ENCODE measurements at regions not wholly inside any gene's neighbourhood (a gene's known extent, or its start where the extent isn't known, plus 50 kb on each side); places are given as distances from the start of the nearest gene placed in this dataset.
A peak's percentile ranks its signal among the peaks of the same experiment; 100 is the strongest.

- Histone ChIP-seq H3K9ac (ENCODE audit: low read depth in 1 of 2, low read length in 2 of 2) (no peak overlapping the region), H3K9me3 (ENCODE audit: control insufficient read depth in 1 of 2, low read length in 2 of 2) (no peaks in the 10 kb centered on the region), H3K36me3 (ENCODE audit: control insufficient read depth in 1 of 2, insufficient read depth in 2 of 2, low read length in 2 of 2) (peaks cover 6 to 56% of the 10 kb centered on the region in 2 donors), H3K4me3 (ENCODE audit: low read depth in 1 of 2, low read length in 2 of 2) (no peak overlapping the region), H3K4me1 (ENCODE audit: control insufficient read depth in 1 of 2, insufficient read depth in 2 of 2, low read length in 2 of 2) (peaks cover 14 to 15% of the 10 kb centered on the region in 2 donors), H3K27ac (ENCODE audit: low read depth, low read length) (no peak overlapping the region), H3K27me3 (ENCODE audit: control insufficient read depth in 1 of 2, insufficient read depth in 2 of 2, low read length in 2 of 2) (no peaks in the 10 kb centered on the region)
These were observed 141.0 kb downstream of the CRYBB2 start for GRCh38 chr22:25360411-25360810.

GRCh38 chr22:25360891-25361645 is 141.6 kb downstream of the CRYBB2 start:
- no peaks in the 10 kb centered on the region for H3K9me3 ChIP-seq (ENCODE audit: control insufficient read depth in 1 of 2, low read length in 2 of 2)
- H3K4me3 ChIP-seq (ENCODE audit: low read depth in 1 of 2, low read length in 2 of 2), result no peak overlapping the region
- peaks cover 6 to 50% of the 10 kb centered on the region in 2 donors for H3K36me3 ChIP-seq (ENCODE audit: control insufficient read depth in 1 of 2, insufficient read depth in 2 of 2, low read length in 2 of 2)
- no peak overlapping the region for H3K27ac ChIP-seq (ENCODE audit: low read depth, low read length)
- H3K4me1 ChIP-seq (ENCODE audit: control insufficient read depth in 1 of 2, insufficient read depth in 2 of 2, low read length in 2 of 2), result peaks cover 15 to 20% of the 10 kb centered on the region in 2 donors
- no peak overlapping the region for H3K9ac ChIP-seq (ENCODE audit: low read depth in 1 of 2, low read length in 2 of 2)
- H3K27me3 ChIP-seq (ENCODE audit: control insufficient read depth in 1 of 2, insufficient read depth in 2 of 2, low read length in 2 of 2), result no peaks in the 10 kb centered on the region

GRCh38 chr22:25361899-25362214 is 142.4 kb downstream of the CRYBB2 start:
- Histone ChIP-seq H3K9ac (ENCODE audit: low read depth in 1 of 2, low read length in 2 of 2) (no peak overlapping the region), H3K36me3 (ENCODE audit: control insufficient read depth in 1 of 2, insufficient read depth in 2 of 2, low read length in 2 of 2) (peaks cover 6 to 43% of the 10 kb centered on the region in 2 donors), H3K4me1 (ENCODE audit: control insufficient read depth in 1 of 2, insufficient read depth in 2 of 2, low read length in 2 of 2) (peaks cover 15 to 22% of the 10 kb centered on the region in 2 donors)

GRCh38 chr22:25362215-25362882 is 142.9 kb downstream of the CRYBB2 start:
- Histone ChIP-seq H3K4me1 (ENCODE audit: control insufficient read depth in 1 of 2, insufficient read depth in 2 of 2, low read length in 2 of 2) (peaks cover 15 to 22% of the 10 kb centered on the region in 2 donors), H3K4me3 (ENCODE audit: low read depth in 1 of 2, low read length in 2 of 2) (no peak overlapping the region), H3K9ac (ENCODE audit: low read depth in 1 of 2, low read length in 2 of 2) (no peak overlapping the region), H3K27ac (ENCODE audit: low read depth, low read length) (no peak overlapping the region), H3K36me3 (ENCODE audit: control insufficient read depth in 1 of 2, insufficient read depth in 2 of 2, low read length in 2 of 2) (peaks cover 6 to 38% of the 10 kb centered on the region in 2 donors), H3K27me3 (ENCODE audit: control insufficient read depth in 1 of 2, insufficient read depth in 2 of 2, low read length in 2 of 2) (no peaks in the 10 kb centered on the region), H3K9me3 (ENCODE audit: control insufficient read depth in 1 of 2, low read length in 2 of 2) (no peaks in the 10 kb centered on the region)

More at GRCh38 chr22:25361899-25362214, 142.4 kb downstream of the CRYBB2 start:
- no peak overlapping the region for H3K4me3 ChIP-seq (ENCODE audit: low read depth in 1 of 2, low read length in 2 of 2)
- no peaks in the 10 kb centered on the region for H3K9me3 ChIP-seq (ENCODE audit: control insufficient read depth in 1 of 2, low read length in 2 of 2)
- no peak overlapping the region for H3K27ac ChIP-seq (ENCODE audit: low read depth, low read length)
- H3K27me3 ChIP-seq (ENCODE audit: control insufficient read depth in 1 of 2, insufficient read depth in 2 of 2, low read length in 2 of 2), result no peaks in the 10 kb centered on the region

- H3K27ac ChIP-seq (ENCODE audit: low read depth, low read length), result no peak overlapping the region
- H3K9me3 ChIP-seq (ENCODE audit: control insufficient read depth in 1 of 2, low read length in 2 of 2), result no peaks in the 10 kb centered on the region
- H3K4me1 ChIP-seq (ENCODE audit: control insufficient read depth in 1 of 2, insufficient read depth in 2 of 2, low read length in 2 of 2), result peaks cover 15 to 22% of the 10 kb centered on the region in 2 donors
- H3K36me3 ChIP-seq (ENCODE audit: control insufficient read depth in 1 of 2, insufficient read depth in 2 of 2, low read length in 2 of 2), result peaks cover 6 to 33% of the 10 kb centered on the region in 2 donors
- H3K27me3 ChIP-seq (ENCODE audit: control insufficient read depth in 1 of 2, insufficient read depth in 2 of 2, low read length in 2 of 2), result no peaks in the 10 kb centered on the region
- H3K9ac ChIP-seq (ENCODE audit: low read depth in 1 of 2, low read length in 2 of 2), result no peak overlapping the region
- no peak overlapping the region for H3K4me3 ChIP-seq (ENCODE audit: low read depth in 1 of 2, low read length in 2 of 2)
These were observed 143.4 kb downstream of the CRYBB2 start for GRCh38 chr22:25362883-25363240.

- Histone ChIP-seq H3K4me1 (ENCODE audit: control insufficient read depth in 1 of 2, insufficient read depth in 2 of 2, low read length in 2 of 2) (peaks cover 15 to 22% of the 10 kb centered on the region in 2 donors), H3K4me3 (ENCODE audit: low read depth in 1 of 2, low read length in 2 of 2) (no peak overlapping the region), H3K9ac (ENCODE audit: low read depth in 1 of 2, low read length in 2 of 2) (no peak overlapping the region), H3K27ac (ENCODE audit: low read depth, low read length) (no peak overlapping the region), H3K36me3 (ENCODE audit: control insufficient read depth in 1 of 2, insufficient read depth in 2 of 2, low read length in 2 of 2) (peaks cover 6 to 28% of the 10 kb centered on the region in 2 donors), H3K27me3 (ENCODE audit: control insufficient read depth in 1 of 2, insufficient read depth in 2 of 2, low read length in 2 of 2) (no peaks in the 10 kb centered on the region), H3K9me3 (ENCODE audit: control insufficient read depth in 1 of 2, low read length in 2 of 2) (no peaks in the 10 kb centered on the region)
These were observed 144.0 kb downstream of the CRYBB2 start for GRCh38 chr22:25363474-25363873.

- Histone ChIP-seq H3K27ac (ENCODE audit: low read depth, low read length) (no peak overlapping the region), H3K4me1 (ENCODE audit: control insufficient read depth in 1 of 2, insufficient read depth in 2 of 2, low read length in 2 of 2) (peaks cover 15 to 22% of the 10 kb centered on the region in 2 donors), H3K4me3 (ENCODE audit: low read depth in 1 of 2, low read length in 2 of 2) (no peak overlapping the region), H3K27me3 (ENCODE audit: control insufficient read depth in 1 of 2, insufficient read depth in 2 of 2, low read length in 2 of 2) (no peaks in the 10 kb centered on the region), H3K9me3 (ENCODE audit: control insufficient read depth in 1 of 2, low read length in 2 of 2) (no peaks in the 10 kb centered on the region), H3K9ac (ENCODE audit: low read depth in 1 of 2, low read length in 2 of 2) (peak overlapping the region in 1 of 2 donors; percentile 10), H3K36me3 (ENCODE audit: control insufficient read depth in 1 of 2, insufficient read depth in 2 of 2, low read length in 2 of 2) (peaks cover 6 to 21% of the 10 kb centered on the region in 2 donors)
These were observed 144.8 kb downstream of the CRYBB2 start for GRCh38 chr22:25364281-25364680.

- H3K27ac ChIP-seq (ENCODE audit: low read depth, low read length), result no peak overlapping the region
- peaks cover 15 to 22% of the 10 kb centered on the region in 2 donors for H3K4me1 ChIP-seq (ENCODE audit: control insufficient read depth in 1 of 2, insufficient read depth in 2 of 2, low read length in 2 of 2)
- no peaks in the 10 kb centered on the region for H3K9me3 ChIP-seq (ENCODE audit: control insufficient read depth in 1 of 2, low read length in 2 of 2)
- H3K36me3 ChIP-seq (ENCODE audit: control insufficient read depth in 1 of 2, insufficient read depth in 2 of 2, low read length in 2 of 2), result peaks cover 2 to 16% of the 10 kb centered on the region in 2 donors
- H3K27me3 ChIP-seq (ENCODE audit: control insufficient read depth in 1 of 2, insufficient read depth in 2 of 2, low read length in 2 of 2), result no peaks in the 10 kb centered on the region
- H3K9ac ChIP-seq (ENCODE audit: low read depth in 1 of 2, low read length in 2 of 2), result no peak overlapping the region
- H3K4me3 ChIP-seq (ENCODE audit: low read depth in 1 of 2, low read length in 2 of 2), result peak overlapping the region in 1 of 2 donors; percentile 21
These were observed 145.3 kb downstream of the CRYBB2 start for GRCh38 chr22:25364736-25365241.

GRCh38 chr22:25365491-25366261 is 146.2 kb downstream of the CRYBB2 start:
- H3K27ac ChIP-seq (ENCODE audit: low read depth, low read length), result no peak overlapping the region
- no peaks in the 10 kb centered on the region for H3K27me3 ChIP-seq (ENCODE audit: control insufficient read depth in 1 of 2, insufficient read depth in 2 of 2, low read length in 2 of 2)
- peaks cover 15 to 22% of the 10 kb centered on the region in 2 donors for H3K4me1 ChIP-seq (ENCODE audit: control insufficient read depth in 1 of 2, insufficient read depth in 2 of 2, low read length in 2 of 2)
- no peak overlapping the region for H3K9ac ChIP-seq (ENCODE audit: low read depth in 1 of 2, low read length in 2 of 2)
- H3K4me3 ChIP-seq (ENCODE audit: low read depth in 1 of 2, low read length in 2 of 2), result no peak overlapping the region
- H3K36me3 ChIP-seq (ENCODE audit: control insufficient read depth in 1 of 2, insufficient read depth in 2 of 2, low read length in 2 of 2), result peaks cover 0 to 9% of the 10 kb centered on the region in 2 donors
- no peaks in the 10 kb centered on the region for H3K9me3 ChIP-seq (ENCODE audit: control insufficient read depth in 1 of 2, low read length in 2 of 2)

GRCh38 chr22:25366408-25366807 is 147.0 kb downstream of the CRYBB2 start:
- no peak overlapping the region for H3K4me3 ChIP-seq (ENCODE audit: low read depth in 1 of 2, low read length in 2 of 2)
- no peak overlapping the region for H3K9ac ChIP-seq (ENCODE audit: low read depth in 1 of 2, low read length in 2 of 2)
- H3K4me1 ChIP-seq (ENCODE audit: control insufficient read depth in 1 of 2, insufficient read depth in 2 of 2, low read length in 2 of 2), result peaks cover 15 to 22% of the 10 kb centered on the region in 2 donors
- H3K27ac ChIP-seq (ENCODE audit: low read depth, low read length), result no peak overlapping the region
- no peaks in the 10 kb centered on the region for H3K9me3 ChIP-seq (ENCODE audit: control insufficient read depth in 1 of 2, low read length in 2 of 2)
- peaks cover 0 to 8% of the 10 kb centered on the region in 2 donors for H3K36me3 ChIP-seq (ENCODE audit: control insufficient read depth in 1 of 2, insufficient read depth in 2 of 2, low read length in 2 of 2)
- no peaks in the 10 kb centered on the region for H3K27me3 ChIP-seq (ENCODE audit: control insufficient read depth in 1 of 2, insufficient read depth in 2 of 2, low read length in 2 of 2)

All from duodenal mucosa (tissue), 2 donors.